K562 (cell line): ENCODE measurements at regions not wholly inside any gene's neighbourhood (a gene's known extent, or its start where the extent isn't known, plus 50 kb on each side); places are given as distances from the start of the nearest gene placed in this dataset.

ENCODE experiments used
- ATAC-seq: fragments of 200-7000 bp; cut with Tn5 transposase; 3 replicates; pipeline ENCODE4 v1.9.1; 2020; ENCODE audit warnings: moderate library complexity
- BruUV-seq: library from RNA; stranded (reverse); fragments of 400-500 nt; replicated peaks from 2 replicates; lab custom pipeline; 2021; lab: Mats Ljungman, UMichigan
- CTCF ChIA-PET: fragments of 300-600 bp; formaldehyde crosslinking; extraction: SDS; loops from one replicate; lab custom pipeline; 2021; ENCODE audit warnings: low intra/inter-chr PET ratio; lab: Yijun Ruan, JAX
- POLR2A ChIA-PET: fragments of 300-600, 350-650 bp; sonication (Branson Sonifier 250); formaldehyde crosslinking; extraction: SDS; loops from one replicate; lab custom pipeline; 2021; ENCODE audit warnings: antibody characterized with exemption, inconsistent platforms; lab: Yijun Ruan, JAX
- DNase-seq, 4 experiments: peaks; one replicate each; pipeline versions ENCODE4 v3.0.0 to v3.0.0-alpha.2; 2011 to 2018; ENCODE audit warnings: low spot score in 3 of 4, mixed read lengths in 3 of 4; ENCODE audit errors: extremely low read depth in 1 of 4
- FAIRE-seq: peaks from 2 replicates; lab custom pipeline; 2011; peaks lifted over from hg19 to GRCh38; lab: Jason Lieb, UNC
- H2AFZ ChIP-seq: 2 replicates; pipeline ENCODE4 v1.6.0; 2011; ENCODE audit warnings: low read depth, low read length, control low read depth, inconsistent platforms
- H3K27ac ChIP-seq: fragments of 200-600 bp; 3 replicates; pipeline ENCODE4 v1.8.0; 2011; ENCODE audit warnings: low read depth, mild to moderate bottlenecking, control low read depth, inconsistent platforms, low read length, moderate library complexity, mixed read lengths; ENCODE audit errors: extremely low read depth
- H3K27me3 ChIP-seq, 2 experiments: fragments of 300-600 bp in 1 of 2; 2 replicates in 1 of 2; 3 replicates in 1 of 2; pipeline versions ENCODE4 v1.6.0 to v1.8.0; 2011; ENCODE audit warnings: inconsistent platforms in 2 of 2, low read length in 2 of 2, mild to moderate bottlenecking in 1 of 2, mixed read lengths in 1 of 2, moderate library complexity in 1 of 2; ENCODE audit not compliant: control insufficient read depth in 2 of 2, insufficient read depth in 2 of 2
- H3K36me3 ChIP-seq: fragments of 300-600 bp; 3 replicates; pipeline ENCODE4 v1.8.0; 2011; ENCODE audit warnings: mild to moderate bottlenecking, low read length, inconsistent platforms; ENCODE audit not compliant: control insufficient read depth, insufficient read depth
- H3K4me1 ChIP-seq, 2 experiments: fragments of 200-600 bp in 1 of 2; replicated peaks in 1 of 2; 2 replicates in 1 of 2; 3 replicates in 1 of 2; pipeline versions ENCODE4 v1.5.1 to v1.8.0; 2011; ENCODE audit warnings: inconsistent platforms in 2 of 2, low read length in 2 of 2, mild to moderate bottlenecking in 1 of 2, mixed read lengths in 1 of 2, moderate library complexity in 1 of 2; ENCODE audit not compliant: control insufficient read depth in 2 of 2, insufficient read depth in 2 of 2
- H3K4me2 ChIP-seq: 2 replicates; pipeline ENCODE4 v1.6.1; 2011; ENCODE audit warnings: low read length, control low read depth, inconsistent platforms, mixed read lengths; ENCODE audit not compliant: insufficient read depth
- H3K4me3 ChIP-seq: fragments of 200-600 bp; sonication (generic), shearing (Covaris generic); 2 replicates; pipeline ENCODE4 v1.5.1; 2016; ENCODE audit warnings: control low read depth, inconsistent platforms
- H3K79me2 ChIP-seq: fragments of 200-600 bp; 3 replicates; pipeline ENCODE4 v1.8.0; 2011; ENCODE audit warnings: low read length, inconsistent platforms; ENCODE audit not compliant: control insufficient read depth, insufficient read depth
- H3K9ac ChIP-seq, 2 experiments: 2 replicates each; pipeline versions ENCODE4 v1.6.0 to v1.6.1; 2011; ENCODE audit warnings: low read depth in 2 of 2, low read length in 2 of 2, control low read depth in 1 of 2, inconsistent platforms in 1 of 2, mild to moderate bottlenecking in 1 of 2, mixed read lengths in 1 of 2; ENCODE audit not compliant: insufficient read depth in 1 of 2
- H3K9me1 ChIP-seq: one replicate; pipeline ENCODE4 v1.6.0; 2011; ENCODE audit warnings: inconsistent platforms, mild to moderate bottlenecking, low read length, moderate library complexity; ENCODE audit not compliant: control insufficient read depth, insufficient read depth
- H3K9me3 ChIP-seq: replicated peaks from 2 replicates; pipeline ENCODE4 v1.5.1; 2011; ENCODE audit warnings: low read depth, low read length, inconsistent platforms; ENCODE audit not compliant: control insufficient read depth, insufficient read depth
- H4K20me1 ChIP-seq: replicated peaks from 2 replicates; pipeline ENCODE4 v1.6.1; 2011; ENCODE audit warnings: low read length, inconsistent platforms, mixed read lengths; ENCODE audit not compliant: control insufficient read depth, insufficient read depth
- ARID3B ChIP-seq: fragments of 250-450 bp; sonication (Bioruptor Pico); IDR thresholded peaks from 2 replicates; pipeline ENCODE4 v1.4.0; 2020; ENCODE audit warnings: borderline replicate concordance
- BRF2 ChIP-seq: IDR thresholded peaks from 3 replicates; pipeline ENCODE4 v1.6.1; 2011; ENCODE audit warnings: borderline replicate concordance, mild to moderate bottlenecking; ENCODE audit not compliant: insufficient read length, insufficient read depth
- CHAMP1 ChIP-seq: fragments of 450-650 bp; IDR thresholded peaks from 2 replicates; pipeline ENCODE4 v1.6.1; 2016; ENCODE audit warnings: mild to moderate bottlenecking
- HDGF ChIP-seq: fragments of 450-650 bp; IDR thresholded peaks from 2 replicates; pipeline ENCODE4 v1.6.1; 2016
- NR1H2 ChIP-seq: sonication (generic); formaldehyde crosslinking; IDR thresholded peaks from 2 replicates; pipeline ENCODE4 v1.4.0; 2020; ENCODE audit warnings: mild to moderate bottlenecking, missing genetic modification reagents
- POLR3A ChIP-seq: IDR thresholded peaks from 2 replicates; pipeline ENCODE4 v1.6.1; 2011; ENCODE audit warnings: borderline replicate concordance, mild to moderate bottlenecking, moderate library complexity; ENCODE audit not compliant: insufficient read length, insufficient read depth; ENCODE audit errors: extremely low read depth
- WGBS: fragments of 100-300 bp; shearing (Covaris generic); methylation state at CpG from one replicate; pipeline ENCODE4 v1.1.6; 2016; ENCODE audit warnings: low coverage, mixed read lengths; ENCODE audit not compliant: insufficient coverage; ENCODE audit errors: missing lambda C conversion rate; 5-methylcytosine and 5-hydroxymethylcytosine counted together
- in situ Hi-C: fragments of 300-500 bp; cut with MboI; formaldehyde crosslinking; loops from 4 replicates; pipeline ENCODE4 v1.15.0; 2018; ENCODE audit warnings: inconsistent platforms, mixed read lengths
- intact Hi-C: fragments of 100-400 bp; cut with micrococcal nuclease; formaldehyde crosslinking; loops from 2 replicates; pipeline ENCODE4 v1.14.2; 2022

DNA sequence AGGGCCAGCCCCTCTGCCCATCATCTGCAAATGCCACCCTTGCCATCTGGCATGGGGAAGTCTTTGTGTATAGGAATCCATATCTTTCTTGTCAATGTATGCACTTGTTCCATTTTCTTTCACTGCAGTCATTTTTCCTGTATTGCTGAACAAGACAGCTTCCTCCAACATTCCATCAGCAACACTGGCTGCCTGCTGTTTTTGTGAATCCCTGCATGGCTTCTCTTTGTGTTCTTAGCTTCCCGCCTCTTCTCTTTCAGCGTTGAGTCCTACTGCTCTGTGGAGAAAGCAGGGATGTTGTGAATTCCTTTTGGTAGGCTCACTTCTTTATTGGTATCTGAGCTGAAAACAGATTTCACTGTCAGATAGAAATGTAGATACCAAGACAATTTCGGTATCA, 150.0 kb downstream of the LPIN1 start:
- Histone ChIP-seq H3K4me3 (no peak overlapping the region), H2AFZ (no peak overlapping the region), H3K79me2 (no peaks in the 10 kb centered on the region), H3K9me1 (no peaks in the 10 kb centered on the region), H3K36me3 (no peaks in the 10 kb centered on the region), H3K27me3 (no peaks in the 10 kb centered on the region), H3K4me1 (peaks cover 2 to 4% of the 10 kb centered on the region in 2 experiments; a peak in 3 of 5 replicates), H3K9me3 (no peaks in the 10 kb centered on the region; the same call in 1 of the 2 replicates), H4K20me1 (no peaks in the 10 kb centered on the region), H3K4me2 (no peak overlapping the region), H3K9ac (no peak overlapping the region), H3K27ac (no peak overlapping the region)
- DNase-seq: no peak
- CTCF ChIA-PET: no interaction called here
- 30% methylated on average over 3 of the region's 3 CpGs for WGBS
- TF ChIP-seq NR1H2 (CRISPR knock-in tag) (no peak), HDGF (no peak), BRF2 (no peak), ARID3B (CRISPR knock-in tag) (no peak), CHAMP1 (no peak), POLR3A (no peak)
- in situ Hi-C loops: no loop called here
- no TSS peak for BruUV-seq
- POLR2A ChIA-PET: interaction anchor here (0.6 to 1.2 kb wide), 2 partner anchors 8 to 366 kb away, joined by 3 to 4 read pairs; no protein-coding TSS in a partner anchor
- FAIRE-seq: no peak
- no peak for ATAC-seq
- intact Hi-C loops: no loop called here
